ENCODE measurements at regions not wholly inside any gene's neighbourhood (a gene's known extent, or its start where the extent isn't known, plus 50 kb on each side); places are given as distances from the start of the nearest gene placed in this dataset.

- Histone ChIP-seq H3K9me3 (no peaks in the 10 kb centered on the region), H3K27ac (no peak overlapping the region), H3K36me3 (no peaks in the 10 kb centered on the region), H3K4me1 (no peaks in the 10 kb centered on the region), H3K4me3 (no peak overlapping the region), H3K27me3 (no peaks in the 10 kb centered on the region)
- no peak for DNase-seq (ENCODE audit: low spot score in 2 of 2)
- TF ChIP-seq POLR2AphosphoS5 (IDR thresholded peaks at IDR 0.05), result no peak
- TF ChIP-seq POLR2A (IDR thresholded peaks at IDR 0.05), result no peak
- no peak for TF ChIP-seq EP300 (IDR thresholded peaks at IDR 0.05)
- TF ChIP-seq CTCF (IDR thresholded peaks at IDR 0.05), result no peak
- WGBS, result 78% methylated on average over 5 of the region's 5 CpGs
These were observed 170.0 kb upstream of the OLIG3 start for GRCh38 chr6:137664183-137664582.

- WGBS, result 75% methylated on average over 6 of the region's 6 CpGs
- Histone ChIP-seq H3K36me3 (no peaks in the 10 kb centered on the region), H3K27me3 (no peaks in the 10 kb centered on the region), H3K4me3 (no peak overlapping the region), H3K4me1 (no peaks in the 10 kb centered on the region), H3K27ac (no peak overlapping the region), H3K9me3 (no peaks in the 10 kb centered on the region)
- DNase-seq (ENCODE audit: low spot score in 2 of 2), result no peak
- no peak for TF ChIP-seq POLR2A (IDR thresholded peaks at IDR 0.05)
- TF ChIP-seq CTCF (IDR thresholded peaks at IDR 0.05), result no peak
These were observed 171.2 kb upstream of the OLIG3 start for GRCh38 chr6:137665342-137665934.

GRCh38 chr6:137666202-137666774 lies 172.1 kb upstream of the OLIG3 start:
- Histone ChIP-seq H3K27ac (no peak overlapping the region), H3K36me3 (no peaks in the 10 kb centered on the region), H3K27me3 (no peaks in the 10 kb centered on the region), H3K4me1 (no peaks in the 10 kb centered on the region), H3K4me3 (no peak overlapping the region), H3K9me3 (no peaks in the 10 kb centered on the region)
- 62% methylated on average over 4 of the region's 4 CpGs for WGBS
- no peak for DNase-seq (ENCODE audit: low spot score in 2 of 2)
- TF ChIP-seq POLR2A (IDR thresholded peaks at IDR 0.05) (no peak), CTCF (IDR thresholded peaks at IDR 0.05) (no peak), POLR2AphosphoS5 (IDR thresholded peaks at IDR 0.05) (no peak), EP300 (IDR thresholded peaks at IDR 0.05) (no peak)

GRCh38 chr6:137673603-137674002 lies 179.4 kb upstream of the OLIG3 start:
- 65% methylated on average over 3 of the region's 3 CpGs for WGBS
- H3K4me1 ChIP-seq, result no peaks in the 10 kb centered on the region
- no peaks in the 10 kb centered on the region for H3K27me3 ChIP-seq
- no peak for TF ChIP-seq EP300 (IDR thresholded peaks at IDR 0.05)
- no peak for TF ChIP-seq POLR2AphosphoS5 (IDR thresholded peaks at IDR 0.05)
- TF ChIP-seq CTCF (IDR thresholded peaks at IDR 0.05), result no peak
- TF ChIP-seq POLR2A (IDR thresholded peaks at IDR 0.05), result no peak
- no peak for DNase-seq (ENCODE audit: low spot score in 2 of 2)
- no peaks in the 10 kb centered on the region for H3K36me3 ChIP-seq
- no peaks in the 10 kb centered on the region for H3K9me3 ChIP-seq
- no peak overlapping the region for H3K4me3 ChIP-seq
- H3K27ac ChIP-seq, result no peak overlapping the region

GRCh38 chr6:137676888-137677287 lies 182.7 kb upstream of the OLIG3 start:
- Histone ChIP-seq H3K27me3 (no peaks in the 10 kb centered on the region), H3K4me1 (no peaks in the 10 kb centered on the region), H3K9me3 (no peaks in the 10 kb centered on the region), H3K27ac (no peak overlapping the region), H3K36me3 (no peaks in the 10 kb centered on the region), H3K4me3 (no peak overlapping the region)
- no peak for TF ChIP-seq EP300 (IDR thresholded peaks at IDR 0.05)
- no peak for TF ChIP-seq POLR2AphosphoS5 (IDR thresholded peaks at IDR 0.05)
- TF ChIP-seq CTCF (IDR thresholded peaks at IDR 0.05), result no peak
- no peak for TF ChIP-seq POLR2A (IDR thresholded peaks at IDR 0.05)
- 75% methylated on average over 2 of the region's 2 CpGs for WGBS
- no peak for DNase-seq (ENCODE audit: low spot score in 2 of 2)
